ENCODE measurements at regions not wholly inside any gene's neighbourhood (a gene's known extent, or its start where the extent isn't known, plus 50 kb on each side); places are given as distances from the start of the nearest gene placed in this dataset.

DNA sequence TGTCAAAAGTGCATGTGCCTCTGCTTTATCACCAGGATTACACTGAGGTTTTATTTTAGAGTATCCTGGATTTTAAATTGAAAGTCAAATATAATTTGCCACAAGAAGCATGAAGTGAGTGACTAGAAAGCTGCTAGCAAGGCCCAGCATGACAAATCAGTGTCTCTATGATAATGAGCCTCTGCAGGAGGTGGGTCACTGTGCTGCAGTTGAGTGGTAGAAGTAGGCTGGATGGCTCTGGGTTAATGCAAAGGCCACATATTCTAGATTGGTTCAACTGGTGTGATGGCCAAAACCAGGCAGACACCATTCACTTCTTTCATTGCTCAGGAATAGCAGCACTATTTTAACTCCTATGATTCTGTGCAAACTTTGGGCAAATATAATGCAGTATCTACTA lies 491.5 kb downstream of the OLFM4 start:
- TF ChIP-seq, protein P1, sequence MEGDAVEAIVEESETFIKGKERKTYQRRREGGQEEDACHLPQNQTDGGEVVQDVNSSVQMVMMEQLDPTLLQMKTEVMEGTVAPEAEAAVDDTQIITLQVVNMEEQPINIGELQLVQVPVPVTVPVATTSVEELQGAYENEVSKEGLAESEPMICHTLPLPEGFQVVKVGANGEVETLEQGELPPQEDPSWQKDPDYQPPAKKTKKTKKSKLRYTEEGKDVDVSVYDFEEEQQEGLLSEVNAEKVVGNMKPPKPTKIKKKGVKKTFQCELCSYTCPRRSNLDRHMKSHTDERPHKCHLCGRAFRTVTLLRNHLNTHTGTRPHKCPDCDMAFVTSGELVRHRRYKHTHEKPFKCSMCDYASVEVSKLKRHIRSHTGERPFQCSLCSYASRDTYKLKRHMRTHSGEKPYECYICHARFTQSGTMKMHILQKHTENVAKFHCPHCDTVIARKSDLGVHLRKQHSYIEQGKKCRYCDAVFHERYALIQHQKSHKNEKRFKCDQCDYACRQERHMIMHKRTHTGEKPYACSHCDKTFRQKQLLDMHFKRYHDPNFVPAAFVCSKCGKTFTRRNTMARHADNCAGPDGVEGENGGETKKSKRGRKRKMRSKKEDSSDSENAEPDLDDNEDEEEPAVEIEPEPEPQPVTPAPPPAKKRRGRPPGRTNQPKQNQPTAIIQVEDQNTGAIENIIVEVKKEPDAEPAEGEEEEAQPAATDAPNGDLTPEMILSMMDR (conservative IDR thresholded peaks at IDR 0.05; ENCODE audit: low read depth, low read length): no peak
- no peak for TF ChIP-seq EZH2 (IDR thresholded peaks at IDR 0.05; ENCODE audit: borderline replicate concordance, low read depth, low read length, poor library complexity, severe bottlenecking)

Data from A673 (cell line).